Upper lobe of right lung (tissue), 1 donor: ENCODE measurements at regions not wholly inside any gene's neighbourhood (a gene's known extent, or its start where the extent isn't known, plus 50 kb on each side); places are given as distances from the start of the nearest gene placed in this dataset.

ENCODE experiments used
- ATAC-seq: fragments of 200-7000 bp; cut with Tn5 transposase; one replicate; pipeline ENCODE4 v1.9.1; 2020; ENCODE audit warnings: mild to moderate bottlenecking, moderate library complexity
- DNase-seq: peaks from one replicate; pipeline ENCODE4 v3.0.0-alpha.2; 2020
- H3K27ac ChIP-seq: fragments of 200-600 bp; one replicate; pipeline ENCODE4 v1.8.0; 2022
- H3K27me3 ChIP-seq: fragments of 200-600 bp; one replicate; pipeline ENCODE4 v1.8.0; 2022; ENCODE audit warnings: mild to moderate bottlenecking
- H3K36me3 ChIP-seq: fragments of 200-600 bp; one replicate; pipeline ENCODE4 v1.8.0; 2022
- H3K4me1 ChIP-seq: fragments of 200-600 bp; one replicate; pipeline ENCODE4 v1.8.0; 2022
- H3K4me3 ChIP-seq: fragments of 200-600 bp; one replicate; pipeline ENCODE4 v1.8.0; 2022; ENCODE audit warnings: mild to moderate bottlenecking
- H3K9me3 ChIP-seq: fragments of 200-600 bp; one replicate; pipeline ENCODE4 v1.8.0; 2022
- CTCF ChIP-seq: fragments of 200-600 bp; IDR thresholded peaks from one replicate; pipeline ENCODE4 v1.8.0; 2022; ENCODE audit warnings: antibody characterized with exemption
- intact Hi-C: fragments of 100-400 bp; cut with DNase I; formaldehyde crosslinking; loops from one replicate; pipeline ENCODE4 v1.11.0; 2022
- donor health status: DM: no; HTN: yes; CAD: no; lungs with severe emphysema.

- no peak overlapping the region for H3K27ac ChIP-seq
- no peak for ATAC-seq
- no peak for DNase-seq
- no peaks in the 10 kb centered on the region for H3K9me3 ChIP-seq
- no peak overlapping the region for H3K4me3 ChIP-seq
- no peaks in the 10 kb centered on the region for H3K36me3 ChIP-seq
- intact Hi-C loops: no loop called here
- no peaks in the 10 kb centered on the region for H3K27me3 ChIP-seq
- no peaks in the 10 kb centered on the region for H3K4me1 ChIP-seq
- TF ChIP-seq CTCF: no peak
Observed at GRCh38 chr6:12555781-12556180, 160.8 kb upstream of the PHACTR1 start.

- no peaks in the 10 kb centered on the region for H3K36me3 ChIP-seq
- ATAC-seq (no peak), DNase-seq (no peak)
- no peaks in the 10 kb centered on the region for H3K27me3 ChIP-seq
- no peak overlapping the region for H3K4me3 ChIP-seq
- no peaks in the 10 kb centered on the region for H3K9me3 ChIP-seq
- H3K27ac ChIP-seq: no peak overlapping the region
- TF ChIP-seq CTCF: no peak
- no peaks in the 10 kb centered on the region for H3K4me1 ChIP-seq
- intact Hi-C loops: no loop called here
Observed at GRCh38 chr6:12557765-12558164, 158.8 kb upstream of the PHACTR1 start.

- intact Hi-C loops: no loop called here
- Histone ChIP-seq H3K27me3 (no peaks in the 10 kb centered on the region), H3K9me3 (no peaks in the 10 kb centered on the region), H3K4me3 (no peak overlapping the region), H3K27ac (no peak overlapping the region), H3K4me1 (no peaks in the 10 kb centered on the region), H3K36me3 (no peaks in the 10 kb centered on the region)
- no peak for DNase-seq
- no peak for ATAC-seq
- TF ChIP-seq CTCF: no peak
Observed at GRCh38 chr6:12560315-12560714, 156.3 kb upstream of the PHACTR1 start.

- Histone ChIP-seq H3K9me3 (no peaks in the 10 kb centered on the region), H3K27ac (no peak overlapping the region), H3K27me3 (no peaks in the 10 kb centered on the region), H3K36me3 (no peaks in the 10 kb centered on the region), H3K4me1 (peaks cover 8% of the 10 kb centered on the region), H3K4me3 (no peak overlapping the region)
- ATAC-seq (no peak), DNase-seq (no peak)
- intact Hi-C loops: no loop called here
- TF ChIP-seq CTCF: no peak
Observed at GRCh38 chr6:12566618-12567123, 149.9 kb upstream of the PHACTR1 start.

- intact Hi-C loops: no loop called here
- Histone ChIP-seq H3K4me1 (peaks cover 8% of the 10 kb centered on the region), H3K9me3 (no peaks in the 10 kb centered on the region), H3K27me3 (no peaks in the 10 kb centered on the region), H3K27ac (no peak overlapping the region), H3K36me3 (no peaks in the 10 kb centered on the region), H3K4me3 (no peak overlapping the region)
- no peak for DNase-seq
- ATAC-seq: no peak
- no peak for TF ChIP-seq CTCF
Observed at GRCh38 chr6:12567682-12568081, 148.9 kb upstream of the PHACTR1 start.

- no peak for ATAC-seq
- peaks cover 13% of the 10 kb centered on the region for H3K4me1 ChIP-seq
- no peaks in the 10 kb centered on the region for H3K36me3 ChIP-seq
Observed at GRCh38 chr6:12569646-12570045, 146.9 kb upstream of the PHACTR1 start.

More at GRCh38 chr6:12569646-12570045, 146.9 kb upstream of the PHACTR1 start:
- Histone ChIP-seq H3K27ac (no peak overlapping the region), H3K9me3 (no peaks in the 10 kb centered on the region), H3K4me3 (no peak overlapping the region), H3K27me3 (no peaks in the 10 kb centered on the region)
- no peak for DNase-seq
- TF ChIP-seq CTCF: no peak
- intact Hi-C loops: no loop called here
